HAP-1 (cell line): ENCODE measurements at regions not wholly inside any gene's neighbourhood (a gene's known extent, or its start where the extent isn't known, plus 50 kb on each side); places are given as distances from the start of the nearest gene placed in this dataset.
"Not testable (repeated sequence)": the region's sequence is repeated elsewhere in the genome, so short reads cannot be mapped to it uniquely, and the experiment has no call there.

Source experiments
- DNase-seq, 2 experiments: peaks; one replicate each; pipeline ENCODE4 v3.0.0-alpha.2; 2016 to 2020; ENCODE audit warnings: low spot score in 2 of 2
- H3K27me3 ChIP-seq: fragments of 250-450 bp; sonication (Bioruptor Pico); 2 replicates; pipeline ENCODE4 v1.5.1; 2020; ENCODE audit warnings: low read depth, mild to moderate bottlenecking, moderate library complexity
- H3K36me3 ChIP-seq: fragments of 250-450 bp; sonication (Bioruptor Pico); replicated peaks from 2 replicates; pipeline ENCODE4 v1.5.1; 2020; ENCODE audit warnings: mild to moderate bottlenecking
- H3K4me1 ChIP-seq: fragments of 250-450 bp; sonication (Bioruptor Pico); 2 replicates; pipeline ENCODE4 v1.5.1; 2020; ENCODE audit warnings: mild to moderate bottlenecking
- H3K4me3 ChIP-seq: fragments of 250-450 bp; sonication (Bioruptor Pico); 2 replicates; pipeline ENCODE4 v1.5.1; 2020; ENCODE audit warnings: mild to moderate bottlenecking, moderate library complexity
- H3K9me3 ChIP-seq: fragments of 250-450 bp; sonication (Bioruptor Pico); 2 replicates; pipeline ENCODE4 v1.5.1; 2020; ENCODE audit warnings: mild to moderate bottlenecking, moderate library complexity
- in situ Hi-C: fragments of 300-500 bp; cut with MboI; formaldehyde crosslinking; loops from 3 replicates; pipeline ENCODE4 v1.14.3; 2020; ENCODE audit warnings: low sequenced_read_pairs, inconsistent platforms, mixed read lengths

DNA sequence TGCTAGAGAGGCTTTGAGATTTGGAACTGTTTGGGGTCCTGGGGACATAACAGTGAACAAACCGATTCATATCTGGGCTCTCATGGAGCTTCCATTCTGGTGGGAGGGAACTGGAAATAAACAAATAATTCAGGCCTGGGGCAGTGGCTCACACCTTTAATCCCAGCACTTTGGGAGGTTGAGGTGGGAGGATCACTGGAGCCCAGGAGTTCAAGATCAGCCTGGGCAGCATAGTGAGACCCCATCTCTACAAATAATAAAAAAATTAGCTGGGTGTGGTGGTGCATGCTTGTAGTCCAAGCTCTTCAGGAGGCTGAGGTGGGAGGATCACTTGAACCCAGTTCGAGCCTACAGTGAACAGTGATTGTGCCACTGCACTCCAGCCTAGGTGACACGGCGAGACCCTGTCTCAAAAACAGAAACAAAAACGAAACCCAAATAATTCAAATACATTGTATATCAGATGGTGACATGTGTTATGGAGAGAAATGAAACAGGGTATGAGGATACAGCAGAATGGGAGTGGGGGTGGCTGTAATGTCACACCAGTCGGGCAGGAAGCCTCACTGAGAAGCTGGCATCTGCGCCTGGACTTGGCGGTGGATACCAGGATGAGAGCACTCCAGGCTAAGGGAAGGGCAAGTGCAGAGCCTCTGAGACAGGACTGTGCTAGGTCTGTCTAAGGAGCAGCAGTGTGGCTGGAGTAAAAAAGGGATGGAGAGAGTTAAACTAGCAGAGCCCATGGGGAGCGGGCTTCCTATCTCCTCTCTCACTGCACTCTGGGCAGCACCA, 131.1 kb upstream of the ZNF536 start:
- Histone ChIP-seq H3K4me1 (peaks cover 2% of the 10 kb centered on the region), H3K9me3 (no peaks in the 10 kb centered on the region), H3K27me3 (no peaks in the 10 kb centered on the region), H3K36me3 (peaks cover 4% of the 10 kb centered on the region; the same call in 1 of the 2 replicates), H3K4me3 (no peak overlapping the region)
- no peak for DNase-seq
- in situ Hi-C loops: no loop called here

DNA sequence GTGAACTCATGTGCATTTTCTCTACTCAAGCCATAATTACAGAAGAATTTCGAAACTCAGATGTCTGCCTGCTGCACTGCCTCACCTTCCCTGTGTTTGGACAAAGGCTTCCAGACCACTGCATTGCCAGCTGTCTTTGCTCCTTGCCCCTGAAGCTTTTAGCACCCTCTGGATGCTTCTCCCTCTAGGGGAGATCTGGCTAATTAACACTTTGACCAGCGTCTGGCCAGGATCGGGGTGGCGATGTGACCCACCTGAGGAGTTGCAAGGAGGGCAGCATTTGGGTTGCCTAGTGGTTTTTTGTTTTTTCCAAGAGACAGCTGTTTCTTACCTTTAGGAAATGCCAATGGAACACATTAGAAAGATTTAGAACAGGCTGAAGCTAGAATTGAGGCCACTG, 127.7 kb upstream of the ZNF536 start:
- DNase-seq: no peak
- Histone ChIP-seq H3K27me3 (no peaks in the 10 kb centered on the region), H3K9me3 (no peaks in the 10 kb centered on the region), H3K36me3 (no peaks in the 10 kb centered on the region), H3K4me3 (no peak overlapping the region), H3K4me1 (peaks cover 2% of the 10 kb centered on the region)
- in situ Hi-C loops: no loop called here

DNA sequence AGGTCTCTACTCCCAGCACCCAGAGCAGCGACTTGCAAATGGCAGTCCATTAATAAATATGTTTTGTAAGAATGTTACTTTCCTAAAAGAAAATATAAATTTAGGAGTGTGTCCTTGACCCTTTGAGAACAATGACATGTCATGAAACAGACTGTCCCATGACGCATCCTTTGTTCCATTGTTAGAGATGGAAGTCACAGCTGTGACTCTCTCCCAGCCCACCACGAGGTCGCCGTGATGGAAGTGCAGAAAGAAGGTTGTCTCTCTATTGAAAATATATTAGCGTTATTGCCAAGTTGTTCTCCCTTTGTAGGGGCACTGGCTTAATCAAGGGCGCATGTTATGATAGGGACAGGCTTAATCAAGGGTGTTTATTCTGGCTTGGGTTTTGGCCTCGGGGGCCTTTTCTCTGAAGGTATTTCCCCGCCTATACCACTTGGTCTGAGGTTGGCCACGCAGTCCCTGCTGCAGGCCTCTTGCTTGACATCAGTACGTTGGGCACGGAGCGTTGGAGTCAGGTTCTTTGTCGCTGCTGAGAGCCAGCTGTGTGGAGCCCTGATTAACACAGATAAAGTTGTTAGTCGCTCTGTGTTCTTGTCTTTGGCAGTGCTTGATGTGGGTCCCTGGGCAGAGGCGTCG, 126.7 kb upstream of the ZNF536 start:
- Histone ChIP-seq H3K9me3 (no peaks in the 10 kb centered on the region), H3K27me3 (no peaks in the 10 kb centered on the region), H3K4me3 (no peak overlapping the region), H3K36me3 (no peaks in the 10 kb centered on the region), H3K4me1 (peaks cover 2% of the 10 kb centered on the region)
- in situ Hi-C loops: no loop called here
- DNase-seq: no peak

DNA sequence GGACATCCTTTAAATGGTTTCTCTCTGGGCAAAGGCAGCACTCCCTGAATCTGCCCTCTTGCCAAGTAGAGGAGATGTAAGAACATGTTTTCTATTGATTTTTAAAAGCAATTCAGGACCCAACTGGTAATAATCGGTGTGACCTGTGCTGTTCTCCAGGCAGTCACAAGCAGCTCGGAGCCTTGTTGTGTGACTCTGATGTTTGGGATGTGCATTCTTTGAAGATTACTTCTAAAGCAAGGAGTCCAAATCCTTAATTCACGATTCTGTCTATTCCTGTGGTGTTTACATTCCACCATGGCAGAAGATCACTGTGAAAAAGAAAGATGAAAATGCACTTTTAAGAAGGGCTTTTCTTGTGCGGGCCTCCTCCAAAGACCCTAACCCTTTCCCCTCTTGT, 122.3 kb upstream of the ZNF536 start:
- in situ Hi-C loops: no loop called here
- no peak overlapping the region for H3K4me3 ChIP-seq

DNA sequence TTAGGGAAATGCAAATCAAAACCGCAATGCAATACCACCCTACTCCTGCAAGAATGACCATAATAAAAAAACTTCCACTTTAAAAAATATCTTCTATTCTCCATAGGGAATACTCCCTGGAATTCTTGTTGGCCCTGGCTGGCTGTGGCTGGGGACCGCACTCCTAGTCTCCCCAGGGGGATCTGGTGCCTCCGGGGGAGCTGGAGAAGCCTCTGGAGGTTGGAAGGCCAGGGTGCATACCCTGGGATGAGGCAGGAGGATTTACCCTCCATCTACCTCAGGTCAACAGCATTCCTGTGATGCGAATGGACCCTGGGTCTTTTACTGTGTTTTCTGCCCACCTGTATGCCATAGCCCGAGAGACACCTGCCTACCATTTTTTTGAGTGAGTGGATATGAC, 120.0 kb upstream of the ZNF536 start:
- Histone ChIP-seq H3K27me3 (no peaks in the 10 kb centered on the region), H3K36me3 (no peaks in the 10 kb centered on the region), H3K9me3 (no peaks in the 10 kb centered on the region), H3K4me1 (peaks cover 35% of the 10 kb centered on the region), H3K4me3 (no peak overlapping the region)
- in situ Hi-C loops: no loop called here
- DNase-seq: no peak

More for the DNA sequence above, 122.3 kb upstream of the ZNF536 start:
- Histone ChIP-seq H3K4me1 (peaks cover 16% of the 10 kb centered on the region), H3K36me3 (no peaks in the 10 kb centered on the region), H3K9me3 (no peaks in the 10 kb centered on the region), H3K27me3 (no peaks in the 10 kb centered on the region)
- DNase-seq: no peak

DNA sequence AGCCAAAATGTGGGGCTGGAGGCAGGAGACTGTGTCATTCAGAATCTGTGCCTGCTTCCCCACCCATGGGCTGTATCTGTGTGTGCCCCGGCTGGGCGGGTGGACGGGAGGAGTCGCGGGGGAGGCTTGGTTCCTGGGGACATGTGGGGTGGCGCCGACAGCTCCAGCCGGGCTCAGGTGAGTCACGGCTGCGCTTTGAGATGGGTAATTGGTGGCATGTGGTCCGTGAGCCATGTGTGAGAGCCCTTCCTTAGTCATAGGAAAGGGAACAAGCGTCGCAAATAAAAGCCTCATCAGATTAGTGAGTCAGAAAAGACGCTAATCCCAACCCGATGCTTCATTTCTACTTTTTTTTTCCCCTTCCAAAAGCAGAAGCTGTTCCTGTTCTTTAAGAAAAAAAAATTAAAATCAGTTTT, 118.6 kb upstream of the ZNF536 start:
- in situ Hi-C loops: no loop called here
- Histone ChIP-seq H3K36me3 (no peaks in the 10 kb centered on the region; the same call in 1 of the 2 replicates), H3K9me3 (no peaks in the 10 kb centered on the region), H3K4me3 (no peak overlapping the region), H3K4me1 (peaks cover 39% of the 10 kb centered on the region), H3K27me3 (no peaks in the 10 kb centered on the region)
- peak; percentile 47 to 62 for DNase-seq

DNA sequence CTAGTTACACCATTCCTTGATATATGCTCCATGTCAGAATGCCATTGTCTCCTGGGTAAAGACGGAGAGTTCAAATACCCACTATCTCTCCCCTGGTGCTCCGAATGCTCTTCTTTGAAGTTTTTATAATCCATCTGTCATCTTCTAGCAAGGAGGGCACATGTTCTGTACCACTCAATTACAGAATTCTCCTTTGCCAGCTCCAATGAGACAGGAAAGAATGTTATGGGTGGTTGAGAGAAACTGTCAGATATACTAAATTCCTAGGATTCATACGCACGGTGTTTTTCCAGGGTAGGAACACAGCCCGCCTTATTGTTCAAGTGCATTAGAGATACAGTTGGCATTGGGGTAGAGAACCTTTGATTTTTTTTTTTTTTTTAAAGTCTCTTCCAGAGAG, 118.0 kb upstream of the ZNF536 start:
- Histone ChIP-seq H3K4me1 (peaks cover 39% of the 10 kb centered on the region), H3K27me3 (no peaks in the 10 kb centered on the region), H3K4me3 (no peak overlapping the region), H3K9me3 (no peaks in the 10 kb centered on the region), H3K36me3 (no peaks in the 10 kb centered on the region; the same call in 1 of the 2 replicates)
- in situ Hi-C loops: no loop called here
- peak in 1 of 2 experiments; percentile 39 for DNase-seq

DNA sequence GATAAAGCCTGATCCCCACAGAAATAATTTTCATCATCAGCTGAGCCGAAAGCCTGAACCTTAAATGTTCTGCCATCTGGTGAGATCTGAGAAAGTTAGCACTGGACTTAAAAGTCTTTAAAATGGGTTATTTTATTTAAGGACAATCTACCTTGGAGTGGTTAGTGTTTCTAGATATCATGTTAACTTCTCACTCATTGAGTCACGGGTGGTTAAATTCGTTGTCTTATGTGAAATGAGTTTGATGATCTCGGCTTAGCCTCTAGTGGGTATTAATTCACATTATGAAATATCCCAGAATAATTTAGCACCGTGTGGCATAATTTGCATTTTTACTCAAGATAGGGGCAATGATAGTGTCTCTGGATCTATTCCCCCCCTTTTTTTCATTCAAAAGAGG, 117.4 kb upstream of the ZNF536 start:
- in situ Hi-C loops: no loop called here
- no peak for DNase-seq
- Histone ChIP-seq H3K4me3 (no peak overlapping the region), H3K4me1 (peaks cover 39% of the 10 kb centered on the region), H3K9me3 (no peaks in the 10 kb centered on the region), H3K27me3 (no peaks in the 10 kb centered on the region), H3K36me3 (no peaks in the 10 kb centered on the region; the same call in 1 of the 2 replicates)

DNA sequence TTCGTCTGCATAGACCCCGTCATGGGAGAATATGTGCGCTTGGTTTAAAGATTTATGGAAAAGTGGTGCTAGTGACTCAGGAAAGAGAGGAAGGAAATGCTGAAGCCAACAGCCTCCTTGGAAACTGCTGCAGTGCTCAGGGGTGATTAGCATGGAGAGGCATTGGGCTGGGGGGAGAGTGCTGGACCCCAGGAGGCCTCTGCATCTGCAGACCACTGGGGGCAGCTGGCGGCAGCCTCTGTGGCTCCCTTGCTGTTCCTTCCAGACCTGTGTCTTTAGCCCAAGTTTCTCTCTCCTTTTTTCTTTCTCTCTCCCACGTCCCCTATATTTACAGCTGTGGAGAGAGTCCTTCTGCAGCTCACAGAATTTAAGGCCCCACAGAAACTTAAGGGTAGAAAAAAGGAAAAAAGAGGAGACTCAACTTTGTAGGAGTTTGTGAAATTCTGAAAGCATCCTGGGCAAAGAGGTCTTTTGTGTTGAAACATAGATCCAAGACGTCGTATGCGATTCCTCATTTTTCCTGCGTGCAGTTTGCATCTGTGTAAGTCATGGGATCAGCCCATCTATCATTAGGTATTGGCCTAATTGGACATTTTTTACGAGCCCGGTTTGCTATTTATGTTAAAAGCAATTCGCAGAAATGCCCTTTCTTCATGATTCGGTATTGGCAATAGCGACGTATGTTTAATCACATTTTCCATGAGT, 116.2 kb upstream of the ZNF536 start:
- peak in 1 of 2 experiments; percentile 45 for DNase-seq
- H3K9me3 ChIP-seq: no peaks in the 10 kb centered on the region
- no peak overlapping the region for H3K4me3 ChIP-seq
- peaks cover 39% of the 10 kb centered on the region for H3K4me1 ChIP-seq
- H3K27me3 ChIP-seq: no peaks in the 10 kb centered on the region
- H3K36me3 ChIP-seq: no peaks in the 10 kb centered on the region; the same call in 1 of the 2 replicates
- in situ Hi-C loops: no loop called here

DNA sequence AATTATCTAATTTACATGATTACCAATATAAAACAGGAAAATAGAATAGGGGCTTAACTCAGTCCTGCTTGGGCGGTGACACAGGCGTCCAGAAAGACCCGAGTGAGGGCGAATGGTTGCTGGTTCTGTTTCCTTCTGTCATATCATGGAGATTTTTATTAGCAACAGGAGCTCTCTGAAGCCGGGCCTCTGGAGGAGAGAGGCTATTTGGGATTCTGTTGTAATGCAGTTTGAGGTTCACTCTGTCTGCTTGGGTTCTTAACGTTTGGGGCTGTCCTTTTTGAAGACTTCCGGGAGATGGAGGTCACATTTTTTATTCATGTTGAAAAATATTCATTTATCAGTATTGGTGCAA, 115.7 kb upstream of the ZNF536 start:
- in situ Hi-C loops: no loop called here

DNA sequence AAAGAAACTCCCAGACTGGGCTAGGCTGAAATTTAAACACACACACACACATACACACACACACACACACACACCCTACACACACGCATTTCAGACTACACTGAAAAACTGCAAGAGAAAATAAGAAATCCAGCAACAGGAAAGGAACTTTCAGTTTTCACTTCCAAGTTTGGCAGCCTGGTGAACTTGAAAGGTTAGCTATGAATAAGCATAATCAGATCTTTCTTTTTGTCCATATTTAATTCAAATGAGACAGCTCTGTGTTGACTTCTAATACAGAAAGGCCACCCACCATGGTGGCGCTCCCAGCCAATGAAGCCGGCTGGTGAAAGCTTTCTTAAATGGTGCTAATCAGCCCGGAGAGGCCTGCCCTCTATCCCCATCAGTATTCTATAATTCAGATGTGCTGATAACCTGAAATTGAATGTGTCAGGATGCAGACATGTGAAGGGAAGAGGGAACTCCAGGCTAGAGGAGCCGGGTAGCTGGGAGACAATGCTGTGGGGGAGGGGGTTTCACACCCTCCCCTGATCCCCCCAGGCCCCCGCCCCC, 108.3 kb upstream of the ZNF536 start:
- peaks cover 14% of the 10 kb centered on the region for H3K4me1 ChIP-seq
- in situ Hi-C loops: no loop called here
- no peaks in the 10 kb centered on the region for H3K36me3 ChIP-seq
- H3K4me3 ChIP-seq: no peak overlapping the region
- no peaks in the 10 kb centered on the region for H3K9me3 ChIP-seq
- peak; percentile 26 to 31 for DNase-seq
- no peaks in the 10 kb centered on the region for H3K27me3 ChIP-seq

More for the DNA sequence above, 115.7 kb upstream of the ZNF536 start:
- peaks cover 39% of the 10 kb centered on the region for H3K4me1 ChIP-seq
- peak; percentile 32 to 36 for DNase-seq
- no peaks in the 10 kb centered on the region for H3K27me3 ChIP-seq
- no peaks in the 10 kb centered on the region; the same call in 1 of the 2 replicates for H3K36me3 ChIP-seq
- H3K9me3 ChIP-seq: no peaks in the 10 kb centered on the region
- H3K4me3 ChIP-seq: no peak overlapping the region

DNA sequence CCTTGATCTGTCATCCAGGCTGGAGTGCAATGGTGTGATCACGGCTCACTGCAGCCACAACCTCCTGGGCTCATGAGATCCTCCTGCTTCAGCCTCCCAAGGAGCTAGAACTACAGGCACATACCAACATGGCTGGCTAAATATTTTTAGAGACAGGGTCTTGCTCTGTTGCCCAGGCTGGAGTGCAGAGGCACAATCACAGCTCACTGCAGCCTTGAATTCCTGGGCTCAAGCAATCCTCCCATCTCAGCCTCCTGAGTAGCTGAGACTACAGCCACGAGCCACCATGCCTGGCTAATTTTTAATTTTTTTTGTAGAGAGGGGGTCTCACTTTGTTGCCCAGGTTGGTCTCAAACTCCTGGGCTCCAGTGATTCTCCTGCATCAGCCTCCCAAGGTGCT, 106.3 kb upstream of the ZNF536 start:
- H3K9me3 ChIP-seq, in situ Hi-C loops, H3K27me3 ChIP-seq, H3K36me3 ChIP-seq, H3K4me3 ChIP-seq, DNase-seq: not testable (repeated sequence)
- peaks cover 14% of the 10 kb centered on the region for H3K4me1 ChIP-seq

DNA sequence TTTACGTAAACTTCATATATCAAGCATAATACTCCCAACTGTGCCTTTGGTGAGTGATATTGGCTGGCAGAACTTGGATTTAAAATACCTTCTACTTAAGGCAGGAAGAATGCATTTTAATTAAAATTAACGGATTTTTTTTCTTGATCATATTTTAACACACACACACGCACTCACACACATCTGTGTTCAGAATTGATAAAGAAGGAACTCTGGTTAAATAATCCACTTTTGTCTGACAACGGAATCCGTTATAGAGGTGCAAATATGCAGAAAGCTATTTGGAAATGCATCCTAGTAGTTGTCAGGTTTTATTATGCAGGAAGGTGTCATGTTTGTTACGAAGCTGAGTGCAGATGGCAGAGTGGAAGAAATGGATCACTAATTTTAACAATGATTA, 105.5 kb upstream of the ZNF536 start:
- Histone ChIP-seq H3K4me1 (peaks cover 14% of the 10 kb centered on the region), H3K4me3 (no peak overlapping the region), H3K9me3 (no peaks in the 10 kb centered on the region), H3K27me3 (no peaks in the 10 kb centered on the region), H3K36me3 (no peaks in the 10 kb centered on the region)
- no peak for DNase-seq
- in situ Hi-C loops: no loop called here

DNA sequence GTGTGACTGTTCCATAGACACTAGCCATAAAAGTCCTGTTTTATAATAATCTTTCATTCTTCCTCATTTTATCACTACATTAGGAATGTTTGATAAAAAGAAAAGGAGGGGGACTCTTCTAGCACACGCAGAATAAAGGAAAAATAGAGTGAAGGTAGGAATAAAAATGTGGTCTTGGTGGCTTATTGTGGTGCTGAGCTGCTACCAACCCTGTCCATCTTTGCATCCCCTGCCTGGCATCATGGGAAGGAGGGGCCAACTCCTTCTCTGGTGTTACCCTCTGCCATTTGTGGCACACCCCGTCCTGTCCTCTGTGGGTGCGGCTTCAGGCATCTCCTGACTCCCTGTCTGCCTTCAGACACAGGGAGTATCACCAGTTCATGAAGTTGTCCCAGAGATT, 104.9 kb upstream of the ZNF536 start:
- in situ Hi-C loops: no loop called here
- no peak for DNase-seq
- no peak overlapping the region for H3K4me3 ChIP-seq

More for the DNA sequence above, 104.9 kb upstream of the ZNF536 start:
- Histone ChIP-seq H3K9me3 (no peaks in the 10 kb centered on the region; the same call in 1 of the 2 replicates), H3K4me1 (peaks cover 14% of the 10 kb centered on the region), H3K36me3 (no peaks in the 10 kb centered on the region), H3K27me3 (no peaks in the 10 kb centered on the region)
